BJ (cell line): ENCODE measurements at regions not wholly inside any gene's neighbourhood (a gene's known extent, or its start where the extent isn't known, plus 50 kb on each side); places are given as distances from the start of the nearest gene placed in this dataset.

Experiments
- CTCF ChIA-PET: fragments of 350-600 bp; formaldehyde crosslinking; extraction: SDS; loops from one replicate; lab custom pipeline; 2021; ENCODE audit warnings: antibody characterized with exemption, inconsistent platforms; lab: Yijun Ruan, JAX
- POLR2A ChIA-PET: fragments of 300-600 bp; sonication (Branson Sonifier 250); formaldehyde crosslinking; extraction: SDS; loops from one replicate; lab custom pipeline; 2021; ENCODE audit warnings: antibody characterized with exemption; lab: Charles Lee
- DNase-seq: peaks from one replicate; pipeline ENCODE4 v3.0.0-alpha.2; 2011; ENCODE audit warnings: low read depth
- H3K27me3 ChIP-seq: 2 replicates; pipeline ENCODE4 v1.6.0; 2011; ENCODE audit warnings: low read length; ENCODE audit not compliant: control insufficient read depth, insufficient read depth
- H3K36me3 ChIP-seq: 2 replicates; pipeline ENCODE4 v1.5.1; 2011; ENCODE audit warnings: low read length; ENCODE audit not compliant: control insufficient read depth, insufficient read depth
- H3K4me3 ChIP-seq: 2 replicates; pipeline ENCODE4 v1.5.1; 2011; ENCODE audit warnings: low read depth, mild to moderate bottlenecking, control low read depth, low read length
- CTCF ChIP-seq: IDR thresholded peaks from 2 replicates; pipeline ENCODE4 v1.5.1; 2011; ENCODE audit warnings: low read depth, mild to moderate bottlenecking, control low read depth, inconsistent platforms, low read length, moderate library complexity; ENCODE audit not compliant: insufficient read depth

GRCh38 chr2:15096873-15097272, 464.3 kb downstream of the NBAS start:
- DNase-seq: no peak
- Histone ChIP-seq H3K27me3 (no peaks in the 10 kb centered on the region), H3K4me3 (no peak overlapping the region), H3K36me3 (no peaks in the 10 kb centered on the region)
- ChIA-PET POLR2A (no interaction called here), CTCF (no interaction called here)
- TF ChIP-seq CTCF: no peak

GRCh38 chr2:15107137-15107536, 454.0 kb downstream of the NBAS start:
- ChIA-PET POLR2A (no interaction called here), CTCF (no interaction called here)
- no peak for TF ChIP-seq CTCF
- Histone ChIP-seq H3K4me3 (no peak overlapping the region), H3K27me3 (no peaks in the 10 kb centered on the region), H3K36me3 (no peaks in the 10 kb centered on the region)
- no peak for DNase-seq

DNA sequence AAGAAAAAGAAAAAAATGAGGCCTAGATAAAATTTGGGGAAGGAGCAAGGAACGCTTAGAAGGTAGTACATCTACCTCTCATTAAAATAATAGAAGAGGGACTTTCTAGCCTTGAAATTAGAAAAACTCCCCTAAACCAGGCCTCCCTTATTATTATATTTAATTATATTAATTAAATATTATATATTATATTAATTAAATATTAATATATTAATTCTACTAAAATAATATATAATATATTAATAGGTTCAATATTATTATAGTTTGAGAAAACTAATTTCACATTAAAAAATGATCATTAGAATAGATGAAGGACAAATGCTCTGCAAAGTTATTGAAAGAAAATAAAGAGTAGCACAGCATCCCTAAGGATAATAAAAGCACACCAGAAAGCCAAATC, 449.4 kb downstream of the NBAS start:
- CTCF ChIA-PET: no interaction called here
- Histone ChIP-seq H3K27me3 (no peaks in the 10 kb centered on the region), H3K4me3 (no peak overlapping the region), H3K36me3 (no peaks in the 10 kb centered on the region)
- POLR2A ChIA-PET: no interaction called here
- no peak for TF ChIP-seq CTCF
- no peak for DNase-seq

DNA sequence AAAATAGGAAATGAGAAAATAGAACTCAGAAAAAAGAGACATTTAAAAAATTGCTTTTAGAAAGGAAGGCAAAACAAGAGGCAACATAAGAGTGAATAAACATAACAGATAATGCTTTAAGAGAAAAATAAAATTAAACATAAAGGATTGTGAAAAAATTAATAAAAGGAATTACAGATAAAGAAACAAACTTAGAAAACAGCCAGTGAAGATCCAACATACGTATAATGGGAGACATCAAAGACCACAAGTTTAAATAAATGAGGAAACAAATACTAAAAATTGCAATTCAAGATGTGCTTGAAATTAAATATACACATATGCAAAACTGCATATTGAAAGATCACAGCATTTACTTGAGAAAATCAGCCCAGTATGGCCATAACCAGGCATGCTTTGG, 448.9 kb downstream of the NBAS start:
- no peak for TF ChIP-seq CTCF
- no peak for DNase-seq
- ChIA-PET CTCF (no interaction called here), POLR2A (no interaction called here)
- no peaks in the 10 kb centered on the region for H3K27me3 ChIP-seq
- H3K4me3 ChIP-seq: no peak overlapping the region
- H3K36me3 ChIP-seq: no peaks in the 10 kb centered on the region

- POLR2A ChIA-PET: no interaction called here
- CTCF ChIA-PET: interaction anchor here (0.6 kb wide), 1 partner anchor 600 kb away, joined by 3 read pairs; no protein-coding TSS in a partner anchor
These were observed 445.4 kb downstream of the NBAS start for GRCh38 chr2:15115776-15116175.

More at GRCh38 chr2:15115776-15116175, 445.4 kb downstream of the NBAS start:
- no peak for DNase-seq
- no peaks in the 10 kb centered on the region for H3K27me3 ChIP-seq
- TF ChIP-seq CTCF: no peak
- H3K4me3 ChIP-seq: no peak overlapping the region
- H3K36me3 ChIP-seq: no peaks in the 10 kb centered on the region
